ENCODE measurements at regions not wholly inside any gene's neighbourhood (a gene's known extent, or its start where the extent isn't known, plus 50 kb on each side); places are given as distances from the start of the nearest gene placed in this dataset.

- TF ChIP-seq RNF2 (IDR thresholded peaks at IDR 0.05; ENCODE audit: borderline replicate concordance, low read depth, low read length, missing control alignments, poor library complexity, severe bottlenecking): no peak
- TF ChIP-seq CTCF (IDR thresholded peaks at IDR 0.05; ENCODE audit: control extremely low read depth in 1 of 3, insufficient read depth in 1 of 3, low read depth in 1 of 3, low read length in 3 of 3): no peak
Measured at GRCh38 chr10:108208038-108208437, 1043.5 kb upstream of the SORCS1 start.
